GM23338 (cell line): ENCODE measurements at regions not wholly inside any gene's neighbourhood (a gene's known extent, or its start where the extent isn't known, plus 50 kb on each side); places are given as distances from the start of the nearest gene placed in this dataset.
A peak's percentile ranks its signal among the peaks of the same experiment; 100 is the strongest.

Experiments
- ATAC-seq: fragments of 200-7000 bp; cut with Tn5 transposase; 3 replicates; pipeline ENCODE4 v1.9.1; 2020
- DNase-seq: peaks from one replicate; pipeline ENCODE4 v3.0.0-alpha.2; 2015; ENCODE audit warnings: low spot score
- H2AFZ ChIP-seq: fragments of 200-600 bp; sonication (generic); 2 replicates; pipeline ENCODE4 v1.8.0; 2016; ENCODE audit warnings: antibody characterized with exemption, mild to moderate bottlenecking, moderate library complexity
- H3F3A ChIP-seq: fragments of 200-600 bp; sonication (generic); replicated peaks from 2 replicates; pipeline ENCODE4 v1.8.0; 2017; ENCODE audit warnings: antibody characterized with exemption, mixed run types, low read depth
- H3K27ac ChIP-seq: fragments of 200-600 bp; sonication (generic); 2 replicates; pipeline ENCODE4 v1.6.1; 2016; ENCODE audit warnings: low read depth
- H3K27me3 ChIP-seq: fragments of 200-600 bp; sonication (generic); 2 replicates; pipeline ENCODE4 v1.8.0; 2016; ENCODE audit warnings: mild to moderate bottlenecking, mixed run types, moderate library complexity; ENCODE audit not compliant: insufficient read depth
- H3K36me3 ChIP-seq: fragments of 200-600 bp; sonication (generic); 2 replicates; pipeline ENCODE4 v1.8.0; 2016; ENCODE audit warnings: mild to moderate bottlenecking; ENCODE audit not compliant: insufficient read depth
- H3K4me1 ChIP-seq: fragments of 200-600 bp; sonication (generic); 2 replicates; pipeline ENCODE4 v1.8.0; 2016; ENCODE audit warnings: mild to moderate bottlenecking, moderate library complexity; ENCODE audit not compliant: insufficient read depth
- H3K4me2 ChIP-seq: fragments of 200-600 bp; sonication (generic); 2 replicates; pipeline ENCODE4 v1.7.1; 2017; ENCODE audit warnings: mixed run types
- H3K4me3 ChIP-seq: fragments of 200-600 bp; sonication (generic); 2 replicates; pipeline ENCODE4 v1.6.1; 2016; ENCODE audit warnings: mixed run types
- H3K79me2 ChIP-seq: fragments of 200-600 bp; sonication (generic); replicated peaks from 2 replicates; pipeline ENCODE4 v1.8.0; 2017; ENCODE audit warnings: mild to moderate bottlenecking; ENCODE audit not compliant: insufficient read depth
- H3K9me2 ChIP-seq: fragments of 200-600 bp; sonication (generic); 2 replicates; pipeline ENCODE4 v1.8.0; 2017; ENCODE audit not compliant: insufficient read depth
- H4K20me1 ChIP-seq: fragments of 200-600 bp; sonication (generic); replicated peaks from 2 replicates; pipeline ENCODE4 v1.8.0; 2017; ENCODE audit warnings: mild to moderate bottlenecking; ENCODE audit not compliant: insufficient read depth
- H3K27ac Mint-ChIP-seq: 2 replicates; pipeline ENCODE4 v1.8.0; 2020; ENCODE audit warnings: inconsistent platforms, mild to moderate bottlenecking, moderate library complexity, mixed read lengths
- H3K27me3 Mint-ChIP-seq: 3 replicates; pipeline ENCODE4 v1.8.0; 2022; ENCODE audit warnings: low read depth, mild to moderate bottlenecking, moderate library complexity, mixed read lengths, inconsistent platforms; ENCODE audit not compliant: insufficient read depth, poor library complexity
- H3K36me3 Mint-ChIP-seq: 3 replicates; pipeline ENCODE4 v1.8.0; 2021; ENCODE audit warnings: low read depth, mild to moderate bottlenecking, inconsistent platforms, moderate library complexity, mixed read lengths
- H3K4me1 Mint-ChIP-seq: 3 replicates; pipeline ENCODE4 v1.8.0; 2020; ENCODE audit warnings: mild to moderate bottlenecking, inconsistent platforms, mixed read lengths
- H3K4me3 Mint-ChIP-seq: 3 replicates; pipeline ENCODE4 v1.8.0; 2021; ENCODE audit warnings: moderate library complexity, mild to moderate bottlenecking, inconsistent platforms, mixed read lengths
- H3K9me3 Mint-ChIP-seq: 3 replicates; pipeline ENCODE4 v1.8.0; 2020; ENCODE audit warnings: moderate library complexity, mild to moderate bottlenecking, inconsistent platforms, mixed read lengths
- CREB1 ChIP-seq: fragments of 250-450 bp; sonication (Bioruptor Pico); IDR thresholded peaks from 2 replicates; pipeline ENCODE4 v1.5.0; 2020; ENCODE audit warnings: low read depth, mild to moderate bottlenecking, moderate library complexity
- CTCF ChIP-seq, 2 experiments: fragments of 200-600 bp in 1 of 2; sonication (generic) in 1 of 2; conservative IDR thresholded peaks; 2 replicates each; pipeline versions ENCODE4 v1.5.1 to v1.6.1; 2016 to 2017; ENCODE audit warnings: antibody characterized with exemption in 2 of 2, low read depth in 2 of 2, mild to moderate bottlenecking in 2 of 2, moderate library complexity in 1 of 2
- ETS1 ChIP-seq: IDR thresholded peaks from 2 replicates; pipeline ENCODE4 v1.6.1; 2016; ENCODE audit warnings: antibody characterized with exemption
- EZH2 ChIP-seq: fragments of 200-600 bp; sonication (generic); IDR thresholded peaks from one replicate; pipeline ENCODE4 v1.8.0; 2017; ENCODE audit warnings: antibody characterized with exemption, mild to moderate bottlenecking, low read depth; ENCODE audit not compliant: unreplicated experiment
- EZH2phosphoT487 ChIP-seq: fragments of 200-600 bp; sonication (generic); IDR thresholded peaks from one replicate; pipeline ENCODE4 v1.8.1; 2018; ENCODE audit warnings: antibody characterized with exemption; ENCODE audit not compliant: unreplicated experiment
- JUNB ChIP-seq: IDR thresholded peaks from one replicate; pipeline ENCODE4 v1.6.1; 2016; ENCODE audit warnings: antibody characterized with exemption; ENCODE audit not compliant: unreplicated experiment
- NANOG ChIP-seq: IDR thresholded peaks from 2 replicates; pipeline ENCODE4 v1.6.1; 2016; ENCODE audit warnings: antibody characterized with exemption, borderline replicate concordance
- POLR2AphosphoS5 ChIP-seq: IDR thresholded peaks from 2 replicates; pipeline ENCODE4 v1.6.1; 2016; ENCODE audit warnings: antibody characterized with exemption, low read depth
- REST ChIP-seq: IDR thresholded peaks from one replicate; pipeline ENCODE4 v1.6.1; 2018; ENCODE audit warnings: antibody characterized with exemption; ENCODE audit not compliant: unreplicated experiment
- STAT1 ChIP-seq: IDR thresholded peaks from one replicate; pipeline ENCODE4 v1.6.1; 2016; ENCODE audit warnings: antibody characterized with exemption; ENCODE audit not compliant: unreplicated experiment
- ZNF114 ChIP-seq: fragments of 250-450 bp; sonication (Bioruptor Pico); IDR thresholded peaks from 2 replicates; pipeline ENCODE4 v1.5.0; 2020; ENCODE audit warnings: mild to moderate bottlenecking, moderate library complexity
- ZNF331 ChIP-seq: fragments of 250-450 bp; sonication (Bioruptor Pico); IDR thresholded peaks from 2 replicates; pipeline ENCODE4 v1.5.0; 2020; ENCODE audit warnings: low read depth, mild to moderate bottlenecking, moderate library complexity
- ZNF462 ChIP-seq: fragments of 250-450 bp; sonication (Bioruptor Pico); IDR thresholded peaks from 2 replicates; pipeline ENCODE4 v1.5.0; 2020; ENCODE audit warnings: mild to moderate bottlenecking, moderate library complexity

- H3K4me3 Mint-ChIP-seq, result no peak overlapping the region
- DNase-seq, result peak; percentile 5
- H3K36me3 Mint-ChIP-seq, result peaks cover 3% of the 10 kb centered on the region; the same call in 2 of the 3 replicates
- H3K4me2 ChIP-seq, result no peak overlapping the region
- no peaks in the 10 kb centered on the region; the same call in 2 of the 3 replicates for H3K9me3 Mint-ChIP-seq
- no peaks in the 10 kb centered on the region for H3K4me1 ChIP-seq
- ATAC-seq, result peak; percentile 83
- no peak overlapping the region for H3K4me3 ChIP-seq
- no peak overlapping the region for H3K27ac ChIP-seq
- H4K20me1 ChIP-seq, result no peaks in the 10 kb centered on the region
- TF ChIP-seq REST, result no peak
- TF ChIP-seq ZNF462, result no peak
- TF ChIP-seq POLR2AphosphoS5, result no peak
- no peak for TF ChIP-seq EZH2
- TF ChIP-seq NANOG, result no peak
- no peak for TF ChIP-seq ZNF114 (CRISPR knock-in tag)
- no peak for TF ChIP-seq CREB1 (CRISPR knock-in tag)
- TF ChIP-seq STAT1, result no peak
- no peak for TF ChIP-seq JUNB
- TF ChIP-seq ETS1, result no peak
- TF ChIP-seq EZH2phosphoT487, result no peak
- no peak for TF ChIP-seq ZNF331 (CRISPR knock-in tag)
- no peak; a peak in 1 of 4 replicates for TF ChIP-seq CTCF (conservative IDR thresholded peaks at IDR 0.05; ENCODE audit: low read depth in 2 of 2)
- no peaks in the 10 kb centered on the region for H3K9me2 ChIP-seq
- H3F3A ChIP-seq, result no peaks in the 10 kb centered on the region
- no peaks in the 10 kb centered on the region for H3K79me2 ChIP-seq
- H2AFZ ChIP-seq, result peak overlapping the region; percentile 56; the same call in 1 of the 2 replicates
- peaks cover 5% of the 10 kb centered on the region; the same call in 2 of the 3 replicates for H3K4me1 Mint-ChIP-seq
- no peaks in the 10 kb centered on the region for H3K27me3 Mint-ChIP-seq
- H3K27me3 ChIP-seq, result no peaks in the 10 kb centered on the region
- no peaks in the 10 kb centered on the region for H3K36me3 ChIP-seq
- H3K27ac Mint-ChIP-seq, result no peak overlapping the region
These were observed 400.2 kb downstream of the GABRB3 start for GRCh38 chr15:26372706-26373105.
